Neural cell (in vitro differentiated cells): ENCODE measurements at regions not wholly inside any gene's neighbourhood (a gene's known extent, or its start where the extent isn't known, plus 50 kb on each side); places are given as distances from the start of the nearest gene placed in this dataset.

Experiments used
- H2AFZ ChIP-seq: fragments of 200-600, 300-800 bp; sonication (generic), shearing (Covaris generic); 2 replicates; pipeline ENCODE4 v1.6.0; 2014; ENCODE audit warnings: low read depth, mild to moderate bottlenecking, antibody characterized with exemption, low read length, moderate library complexity
- H3F3A ChIP-seq: fragments of 200-600 bp; shearing (Covaris generic); 2 replicates; pipeline ENCODE4 v1.6.1; 2016; ENCODE audit warnings: mild to moderate bottlenecking, moderate library complexity, mixed read lengths, antibody characterized with exemption, low read length; ENCODE audit not compliant: insufficient read depth, poor library complexity, severe bottlenecking
- H3K27ac ChIP-seq: fragments of 200-600, 300-800 bp; sonication (generic), shearing (Covaris generic); 2 replicates; pipeline ENCODE4 v1.5.1; 2014; ENCODE audit warnings: mild to moderate bottlenecking, low read length, moderate library complexity
- H3K27me3 ChIP-seq: fragments of 300-800, 200-600 bp; sonication (generic), shearing (Covaris generic); 2 replicates; pipeline ENCODE4 v1.6.0; 2014; ENCODE audit warnings: mild to moderate bottlenecking, low read depth, low read length, moderate library complexity; ENCODE audit not compliant: insufficient read depth
- H3K36me3 ChIP-seq: fragments of 300-800, 200-600 bp; sonication (generic), shearing (Covaris generic); 2 replicates; pipeline ENCODE4 v1.5.1; 2014; ENCODE audit warnings: mild to moderate bottlenecking, antibody characterized with exemption, low read length, moderate library complexity; ENCODE audit not compliant: insufficient read depth
- H3K4me2 ChIP-seq: fragments of 300-800, 200-600 bp; sonication (generic), shearing (Covaris generic); 2 replicates; pipeline ENCODE4 v1.6.0; 2014; ENCODE audit warnings: mild to moderate bottlenecking, low read length
- H3K4me3 ChIP-seq: fragments of 300-800, 200-600 bp; sonication (generic), shearing (Covaris generic); 2 replicates; pipeline ENCODE4 v1.5.1; 2014; ENCODE audit warnings: mild to moderate bottlenecking, low read length, moderate library complexity
- H3K79me2 ChIP-seq: fragments of 200-600 bp; shearing (Covaris generic); replicated peaks from 2 replicates; pipeline ENCODE4 v1.6.0; 2014; ENCODE audit warnings: mild to moderate bottlenecking, low read length, moderate library complexity; ENCODE audit not compliant: insufficient read depth
- H3K9ac ChIP-seq: fragments of 300-800, 200-600 bp; sonication (generic), shearing (Covaris generic); 2 replicates; pipeline ENCODE4 v1.6.1; 2016; ENCODE audit warnings: mild to moderate bottlenecking, low read length, mixed read lengths
- H3K9me2 ChIP-seq: fragments of 200-600 bp; shearing (Covaris generic); 2 replicates; pipeline ENCODE4 v1.6.1; 2016; ENCODE audit warnings: mild to moderate bottlenecking, low read length, mixed read lengths; ENCODE audit not compliant: insufficient read depth
- H3K9me3 ChIP-seq: fragments of 200-600, 300-800 bp; sonication (generic), shearing (Covaris generic); 2 replicates; pipeline ENCODE4 v1.6.1; 2016; ENCODE audit warnings: mild to moderate bottlenecking, mixed run types, low read length, moderate library complexity, mixed read lengths
- H4K20me1 ChIP-seq: fragments of 200-600 bp; shearing (Covaris generic); 2 replicates; pipeline ENCODE4 v1.6.1; 2016; ENCODE audit warnings: mild to moderate bottlenecking, mixed run types; ENCODE audit not compliant: insufficient read depth
- EP300 ChIP-seq: fragments of 450-650 bp; conservative IDR thresholded peaks from 2 replicates; pipeline ENCODE4 v1.6.1; 2014; ENCODE audit warnings: antibody characterized with exemption, mild to moderate bottlenecking, moderate library complexity; ENCODE audit not compliant: poor library complexity, severe bottlenecking
- EZH2 ChIP-seq: fragments of 200-600, 300-800 bp; shearing (Covaris generic), sonication (generic); IDR thresholded peaks from 2 replicates; pipeline ENCODE4 v1.6.1; 2014; ENCODE audit warnings: antibody characterized with exemption, low read length, borderline replicate concordance, mild to moderate bottlenecking; ENCODE audit not compliant: insufficient read depth, poor library complexity, severe bottlenecking
- MXI1 ChIP-seq: fragments of 450-650 bp; conservative IDR thresholded peaks from 2 replicates; pipeline ENCODE4 v1.6.1; 2014; ENCODE audit warnings: antibody characterized with exemption, mild to moderate bottlenecking; ENCODE audit not compliant: poor library complexity, severe bottlenecking
- POLR2AphosphoS5 ChIP-seq: IDR thresholded peaks from 2 replicates; pipeline ENCODE4 v1.6.1; 2012
- RAD21 ChIP-seq: fragments of 450-650 bp; conservative IDR thresholded peaks from 2 replicates; pipeline ENCODE4 v1.6.1; 2014; ENCODE audit warnings: antibody characterized with exemption, mild to moderate bottlenecking, moderate library complexity
- SMC3 ChIP-seq: fragments of 450-650 bp; conservative IDR thresholded peaks from 2 replicates; pipeline ENCODE4 v1.6.1; 2014; ENCODE audit warnings: antibody characterized with exemption, mild to moderate bottlenecking, moderate library complexity; ENCODE audit not compliant: poor library complexity
- TAF1 ChIP-seq: IDR thresholded peaks from 2 replicates; pipeline ENCODE4 v1.6.1; 2012; ENCODE audit warnings: low read depth
- TF ChIP-seq, protein P1 (sequence below): IDR thresholded peaks from 2 replicates; pipeline ENCODE4 v1.6.1; 2012; ENCODE audit warnings: borderline replicate concordance
- TF ChIP-seq, protein P2 (sequence below): fragments of 450-650 bp; IDR thresholded peaks from 2 replicates; pipeline ENCODE4 v1.5.1; 2014; ENCODE audit warnings: antibody characterized with exemption, mild to moderate bottlenecking, moderate library complexity; ENCODE audit not compliant: poor library complexity, severe bottlenecking

DNA sequence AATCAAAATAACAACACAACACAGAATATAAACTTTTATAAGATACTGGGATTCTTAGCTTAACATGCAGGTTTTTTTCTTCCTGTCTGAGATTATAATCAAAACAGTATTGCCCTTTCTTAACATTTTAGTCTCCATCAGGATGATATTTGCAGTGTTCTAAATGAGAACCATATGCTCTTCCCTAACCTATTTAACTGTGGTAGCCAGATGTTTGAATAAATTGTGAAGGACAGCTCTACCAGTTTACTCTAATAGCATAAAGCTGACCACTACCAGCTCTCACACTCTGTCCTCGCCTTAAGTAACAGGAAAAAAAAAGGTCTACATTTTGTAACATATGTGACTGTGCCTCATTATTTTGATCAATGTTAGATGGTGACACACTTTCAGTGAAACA is 618.7 kb upstream of the SGCG start:
- Histone ChIP-seq H3K4me3 (no peak overlapping the region), H3K79me2 (no peaks in the 10 kb centered on the region), H2AFZ (no peak overlapping the region), H3K9me3 (no peaks in the 10 kb centered on the region), H4K20me1 (no peaks in the 10 kb centered on the region), H3K36me3 (no peaks in the 10 kb centered on the region), H3K9ac (no peak overlapping the region), H3K9me2 (no peaks in the 10 kb centered on the region), H3K27me3 (no peaks in the 10 kb centered on the region), H3F3A (no peaks in the 10 kb centered on the region), H3K4me2 (no peak overlapping the region), H3K27ac (no peak overlapping the region)
- no peak for TF ChIP-seq RAD21
- TF ChIP-seq MXI1 = no peak
- no peak for TF ChIP-seq EP300
- TF ChIP-seq EZH2 = no peak
- TF ChIP-seq, protein P1, sequence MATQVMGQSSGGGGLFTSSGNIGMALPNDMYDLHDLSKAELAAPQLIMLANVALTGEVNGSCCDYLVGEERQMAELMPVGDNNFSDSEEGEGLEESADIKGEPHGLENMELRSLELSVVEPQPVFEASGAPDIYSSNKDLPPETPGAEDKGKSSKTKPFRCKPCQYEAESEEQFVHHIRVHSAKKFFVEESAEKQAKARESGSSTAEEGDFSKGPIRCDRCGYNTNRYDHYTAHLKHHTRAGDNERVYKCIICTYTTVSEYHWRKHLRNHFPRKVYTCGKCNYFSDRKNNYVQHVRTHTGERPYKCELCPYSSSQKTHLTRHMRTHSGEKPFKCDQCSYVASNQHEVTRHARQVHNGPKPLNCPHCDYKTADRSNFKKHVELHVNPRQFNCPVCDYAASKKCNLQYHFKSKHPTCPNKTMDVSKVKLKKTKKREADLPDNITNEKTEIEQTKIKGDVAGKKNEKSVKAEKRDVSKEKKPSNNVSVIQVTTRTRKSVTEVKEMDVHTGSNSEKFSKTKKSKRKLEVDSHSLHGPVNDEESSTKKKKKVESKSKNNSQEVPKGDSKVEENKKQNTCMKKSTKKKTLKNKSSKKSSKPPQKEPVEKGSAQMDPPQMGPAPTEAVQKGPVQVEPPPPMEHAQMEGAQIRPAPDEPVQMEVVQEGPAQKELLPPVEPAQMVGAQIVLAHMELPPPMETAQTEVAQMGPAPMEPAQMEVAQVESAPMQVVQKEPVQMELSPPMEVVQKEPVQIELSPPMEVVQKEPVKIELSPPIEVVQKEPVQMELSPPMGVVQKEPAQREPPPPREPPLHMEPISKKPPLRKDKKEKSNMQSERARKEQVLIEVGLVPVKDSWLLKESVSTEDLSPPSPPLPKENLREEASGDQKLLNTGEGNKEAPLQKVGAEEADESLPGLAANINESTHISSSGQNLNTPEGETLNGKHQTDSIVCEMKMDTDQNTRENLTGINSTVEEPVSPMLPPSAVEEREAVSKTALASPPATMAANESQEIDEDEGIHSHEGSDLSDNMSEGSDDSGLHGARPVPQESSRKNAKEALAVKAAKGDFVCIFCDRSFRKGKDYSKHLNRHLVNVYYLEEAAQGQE = no peak
- TF ChIP-seq, protein P2, sequence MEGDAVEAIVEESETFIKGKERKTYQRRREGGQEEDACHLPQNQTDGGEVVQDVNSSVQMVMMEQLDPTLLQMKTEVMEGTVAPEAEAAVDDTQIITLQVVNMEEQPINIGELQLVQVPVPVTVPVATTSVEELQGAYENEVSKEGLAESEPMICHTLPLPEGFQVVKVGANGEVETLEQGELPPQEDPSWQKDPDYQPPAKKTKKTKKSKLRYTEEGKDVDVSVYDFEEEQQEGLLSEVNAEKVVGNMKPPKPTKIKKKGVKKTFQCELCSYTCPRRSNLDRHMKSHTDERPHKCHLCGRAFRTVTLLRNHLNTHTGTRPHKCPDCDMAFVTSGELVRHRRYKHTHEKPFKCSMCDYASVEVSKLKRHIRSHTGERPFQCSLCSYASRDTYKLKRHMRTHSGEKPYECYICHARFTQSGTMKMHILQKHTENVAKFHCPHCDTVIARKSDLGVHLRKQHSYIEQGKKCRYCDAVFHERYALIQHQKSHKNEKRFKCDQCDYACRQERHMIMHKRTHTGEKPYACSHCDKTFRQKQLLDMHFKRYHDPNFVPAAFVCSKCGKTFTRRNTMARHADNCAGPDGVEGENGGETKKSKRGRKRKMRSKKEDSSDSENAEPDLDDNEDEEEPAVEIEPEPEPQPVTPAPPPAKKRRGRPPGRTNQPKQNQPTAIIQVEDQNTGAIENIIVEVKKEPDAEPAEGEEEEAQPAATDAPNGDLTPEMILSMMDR = no peak

DNA sequence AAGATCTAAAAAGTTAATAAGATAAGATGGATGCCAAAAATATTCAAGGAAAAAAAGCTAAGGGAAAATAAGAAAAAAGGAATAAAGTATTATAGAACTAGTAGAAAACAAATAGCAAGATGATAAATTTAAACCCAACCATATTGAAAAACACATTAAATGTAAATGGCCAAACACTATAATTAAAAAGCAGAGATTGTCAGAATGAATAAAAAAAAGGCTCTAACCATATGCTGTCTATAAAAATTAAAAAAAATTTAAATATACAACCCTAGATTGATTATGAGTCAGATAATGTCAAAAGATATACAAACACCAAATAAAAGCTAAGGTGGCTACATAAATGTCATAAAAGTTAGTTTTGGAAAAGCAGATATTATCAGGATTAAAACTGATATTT is 617.5 kb upstream of the SGCG start:
- TF ChIP-seq SMC3 (no peak), EP300 (no peak), MXI1 (no peak), EZH2 (no peak), TAF1 (no peak), RAD21 (no peak), POLR2AphosphoS5 (no peak)
- TF ChIP-seq, protein P1 = no peak
- TF ChIP-seq, protein P2 = no peak
- no peak overlapping the region for H3K4me3 ChIP-seq
- no peaks in the 10 kb centered on the region for H3K36me3 ChIP-seq
- H2AFZ ChIP-seq = no peak overlapping the region
- H3K4me2 ChIP-seq = no peak overlapping the region
- H4K20me1 ChIP-seq = no peaks in the 10 kb centered on the region
- H3K9me2 ChIP-seq = no peaks in the 10 kb centered on the region
- no peak overlapping the region for H3K27ac ChIP-seq
- H3K9ac ChIP-seq = no peak overlapping the region
- no peaks in the 10 kb centered on the region for H3K79me2 ChIP-seq
- H3K27me3 ChIP-seq = no peaks in the 10 kb centered on the region
- no peaks in the 10 kb centered on the region for H3K9me3 ChIP-seq
- no peaks in the 10 kb centered on the region for H3F3A ChIP-seq
